ENCODE measurements at regions not wholly inside any gene's neighbourhood (a gene's known extent, or its start where the extent isn't known, plus 50 kb on each side); places are given as distances from the start of the nearest gene placed in this dataset.

GRCh38 chr1:57727121-57727520 lies 303.3 kb upstream of the DAB1 start:
- CTCF ChIA-PET, result no interaction called here
- 70% methylated on average over 5 of the region's 5 CpGs for WGBS (ENCODE audit: low lambda C conversion rate)

GRCh38 chr1:57725318-57725717 lies 301.5 kb upstream of the DAB1 start:
- H3K9ac ChIP-seq, result no peak overlapping the region
- no peaks in the 10 kb centered on the region for H3K9me2 ChIP-seq
- H3K4me2 ChIP-seq, result no peak overlapping the region
- H3K27me3 ChIP-seq (ENCODE audit: insufficient read depth), result no peaks in the 10 kb centered on the region
- no peaks in the 10 kb centered on the region for H4K20me1 ChIP-seq (ENCODE audit: insufficient read depth)
- H3K79me2 ChIP-seq (ENCODE audit: insufficient read depth), result no peaks in the 10 kb centered on the region
- H2AFZ ChIP-seq (ENCODE audit: low read depth), result no peak overlapping the region
- no peak for TF ChIP-seq RAD21 (IDR thresholded peaks at IDR 0.05; ENCODE audit: low read length)
- no peak for TF ChIP-seq POLR2AphosphoS5 (IDR thresholded peaks at IDR 0.05; ENCODE audit: low read depth, low read length)
- no peak for TF ChIP-seq JUND (IDR thresholded peaks at IDR 0.05)
- TF ChIP-seq FOSL2 (IDR thresholded peaks at IDR 0.05; ENCODE audit: borderline replicate concordance, low read depth), result no peak
- TF ChIP-seq SMC3 (IDR thresholded peaks at IDR 0.05; ENCODE audit: low read depth, low read length), result no peak
- TF ChIP-seq MAX (IDR thresholded peaks at IDR 0.05; ENCODE audit: low read depth), result no peak
- TF ChIP-seq MEF2A (IDR thresholded peaks at IDR 0.05; ENCODE audit: borderline replicate concordance, low read depth), result no peak
- TF ChIP-seq, protein P1, sequence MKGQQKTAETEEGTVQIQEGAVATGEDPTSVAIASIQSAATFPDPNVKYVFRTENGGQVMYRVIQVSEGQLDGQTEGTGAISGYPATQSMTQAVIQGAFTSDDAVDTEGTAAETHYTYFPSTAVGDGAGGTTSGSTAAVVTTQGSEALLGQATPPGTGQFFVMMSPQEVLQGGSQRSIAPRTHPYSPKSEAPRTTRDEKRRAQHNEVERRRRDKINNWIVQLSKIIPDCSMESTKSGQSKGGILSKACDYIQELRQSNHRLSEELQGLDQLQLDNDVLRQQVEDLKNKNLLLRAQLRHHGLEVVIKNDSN (IDR thresholded peaks at IDR 0.05; ENCODE audit: borderline replicate concordance, low read depth), result no peak
- TF ChIP-seq SIN3A (IDR thresholded peaks at IDR 0.05; ENCODE audit: borderline replicate concordance, low read depth, low read length), result no peak
- TF ChIP-seq MXI1 (IDR thresholded peaks at IDR 0.05; ENCODE audit: low read depth, low read length), result no peak
- TF ChIP-seq, protein P2, sequence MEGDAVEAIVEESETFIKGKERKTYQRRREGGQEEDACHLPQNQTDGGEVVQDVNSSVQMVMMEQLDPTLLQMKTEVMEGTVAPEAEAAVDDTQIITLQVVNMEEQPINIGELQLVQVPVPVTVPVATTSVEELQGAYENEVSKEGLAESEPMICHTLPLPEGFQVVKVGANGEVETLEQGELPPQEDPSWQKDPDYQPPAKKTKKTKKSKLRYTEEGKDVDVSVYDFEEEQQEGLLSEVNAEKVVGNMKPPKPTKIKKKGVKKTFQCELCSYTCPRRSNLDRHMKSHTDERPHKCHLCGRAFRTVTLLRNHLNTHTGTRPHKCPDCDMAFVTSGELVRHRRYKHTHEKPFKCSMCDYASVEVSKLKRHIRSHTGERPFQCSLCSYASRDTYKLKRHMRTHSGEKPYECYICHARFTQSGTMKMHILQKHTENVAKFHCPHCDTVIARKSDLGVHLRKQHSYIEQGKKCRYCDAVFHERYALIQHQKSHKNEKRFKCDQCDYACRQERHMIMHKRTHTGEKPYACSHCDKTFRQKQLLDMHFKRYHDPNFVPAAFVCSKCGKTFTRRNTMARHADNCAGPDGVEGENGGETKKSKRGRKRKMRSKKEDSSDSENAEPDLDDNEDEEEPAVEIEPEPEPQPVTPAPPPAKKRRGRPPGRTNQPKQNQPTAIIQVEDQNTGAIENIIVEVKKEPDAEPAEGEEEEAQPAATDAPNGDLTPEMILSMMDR (IDR thresholded peaks at IDR 0.05), result no peak
- no peak for TF ChIP-seq CHD2 (IDR thresholded peaks at IDR 0.05; ENCODE audit: low read length, partially characterized antibody)
- TF ChIP-seq, protein P3, sequence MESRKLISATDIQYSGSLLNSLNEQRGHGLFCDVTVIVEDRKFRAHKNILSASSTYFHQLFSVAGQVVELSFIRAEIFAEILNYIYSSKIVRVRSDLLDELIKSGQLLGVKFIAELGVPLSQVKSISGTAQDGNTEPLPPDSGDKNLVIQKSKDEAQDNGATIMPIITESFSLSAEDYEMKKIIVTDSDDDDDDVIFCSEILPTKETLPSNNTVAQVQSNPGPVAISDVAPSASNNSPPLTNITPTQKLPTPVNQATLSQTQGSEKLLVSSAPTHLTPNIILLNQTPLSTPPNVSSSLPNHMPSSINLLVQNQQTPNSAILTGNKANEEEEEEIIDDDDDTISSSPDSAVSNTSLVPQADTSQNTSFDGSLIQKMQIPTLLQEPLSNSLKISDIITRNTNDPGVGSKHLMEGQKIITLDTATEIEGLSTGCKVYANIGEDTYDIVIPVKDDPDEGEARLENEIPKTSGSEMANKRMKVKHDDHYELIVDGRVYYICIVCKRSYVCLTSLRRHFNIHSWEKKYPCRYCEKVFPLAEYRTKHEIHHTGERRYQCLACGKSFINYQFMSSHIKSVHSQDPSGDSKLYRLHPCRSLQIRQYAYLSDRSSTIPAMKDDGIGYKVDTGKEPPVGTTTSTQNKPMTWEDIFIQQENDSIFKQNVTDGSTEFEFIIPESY (IDR thresholded peaks at IDR 0.05; ENCODE audit: borderline replicate concordance, low read depth), result no peak
- no peak for TF ChIP-seq RCOR1 (IDR thresholded peaks at IDR 0.05; ENCODE audit: low read length)
- no peak for TF ChIP-seq YY1 (IDR thresholded peaks at IDR 0.05; ENCODE audit: low read depth)
- no peak for TF ChIP-seq GATA2 (CRISPR knock-in tag; IDR thresholded peaks at IDR 0.05)
- no peak for TF ChIP-seq FOXM1 (IDR thresholded peaks at IDR 0.05; ENCODE audit: low read depth)
- no peaks in the 10 kb centered on the region for H3K9me3 ChIP-seq
- DNase-seq, result no peak
- H3K4me3 ChIP-seq (ENCODE audit: low read depth in 2 of 2, low read length in 1 of 2), result no peak overlapping the region
- WGBS (ENCODE audit: low lambda C conversion rate), result 59% methylated on average over 4 of the region's 4 CpGs
- ChIA-PET CTCF (no interaction called here), POLR2A (no interaction called here)
- H3K4me1 ChIP-seq (ENCODE audit: control insufficient read depth in 1 of 2, insufficient read depth in 2 of 2, low read depth in 1 of 2, low read length in 1 of 2), result peaks cover 0 to 3% of the 10 kb centered on the region in 2 experiments; a peak in 2 of 4 replicates
- H3F3A ChIP-seq (replicated peaks; ENCODE audit: insufficient read depth), result no peaks in the 10 kb centered on the region
- H3K27ac ChIP-seq (ENCODE audit: low read depth in 2 of 2, low read length in 1 of 2), result no peak overlapping the region
- H3K36me3 ChIP-seq (replicated peaks in 1 of 2; ENCODE audit: control insufficient read depth in 1 of 2, insufficient read depth in 2 of 2, low read length in 1 of 2), result no peaks in the 10 kb centered on the region

More at GRCh38 chr1:57727121-57727520, 303.3 kb upstream of the DAB1 start:
- Histone ChIP-seq H3K4me3 (ENCODE audit: low read depth in 2 of 2, low read length in 1 of 2) (no peak overlapping the region), H4K20me1 (ENCODE audit: insufficient read depth) (no peaks in the 10 kb centered on the region), H2AFZ (ENCODE audit: low read depth) (no peak overlapping the region), H3K79me2 (ENCODE audit: insufficient read depth) (no peaks in the 10 kb centered on the region), H3K4me2 (no peak overlapping the region), H3K9me2 (no peaks in the 10 kb centered on the region), H3K9me3 (no peaks in the 10 kb centered on the region), H3K4me1 (ENCODE audit: control insufficient read depth in 1 of 2, insufficient read depth in 2 of 2, low read depth in 1 of 2, low read length in 1 of 2) (peaks cover 0 to 3% of the 10 kb centered on the region in 2 experiments; a peak in 2 of 4 replicates), H3K27me3 (ENCODE audit: insufficient read depth) (no peaks in the 10 kb centered on the region), H3K9ac (no peak overlapping the region), H3F3A (replicated peaks; ENCODE audit: insufficient read depth) (no peaks in the 10 kb centered on the region), H3K36me3 (replicated peaks in 1 of 2; ENCODE audit: control insufficient read depth in 1 of 2, insufficient read depth in 2 of 2, low read length in 1 of 2) (no peaks in the 10 kb centered on the region), H3K27ac (ENCODE audit: low read depth in 2 of 2, low read length in 1 of 2) (no peak overlapping the region)
- TF ChIP-seq YY1 (IDR thresholded peaks at IDR 0.05; ENCODE audit: low read depth), result no peak
- no peak for TF ChIP-seq JUND (IDR thresholded peaks at IDR 0.05)
- TF ChIP-seq POLR2AphosphoS5 (IDR thresholded peaks at IDR 0.05; ENCODE audit: low read depth, low read length), result no peak
- DNase-seq, result no peak
- POLR2A ChIA-PET, result no interaction called here

Data from SK-N-SH (cell line).